BLaER1 (cell line): ENCODE measurements at regions not wholly inside any gene's neighbourhood (a gene's known extent, or its start where the extent isn't known, plus 50 kb on each side); places are given as distances from the start of the nearest gene placed in this dataset.

Experiments used
- H3K27ac ChIP-seq: shearing (Covaris generic); formaldehyde crosslinking; 2 replicates; pipeline ENCODE4 v1.8.1; 2022
- H3K27me3 ChIP-seq: shearing (Covaris generic); formaldehyde crosslinking; 2 replicates; pipeline ENCODE4 v1.8.1; 2022
- H3K36me3 ChIP-seq: shearing (Covaris generic); formaldehyde crosslinking; 2 replicates; pipeline ENCODE4 v1.8.1; 2022
- H3K4me1 ChIP-seq: shearing (Covaris generic); formaldehyde crosslinking; 2 replicates; pipeline ENCODE4 v1.8.1; 2022
- H3K4me2 ChIP-seq: shearing (Covaris generic); formaldehyde crosslinking; 2 replicates; pipeline ENCODE4 v1.8.1; 2022
- H3K4me3 ChIP-seq: shearing (Covaris generic); formaldehyde crosslinking; 2 replicates; pipeline ENCODE4 v1.8.1; 2022
- H3K9ac ChIP-seq: shearing (Covaris generic); formaldehyde crosslinking; 2 replicates; pipeline ENCODE4 v1.8.1; 2022
- H3K9me3 ChIP-seq: shearing (Covaris generic); formaldehyde crosslinking; 2 replicates; pipeline ENCODE4 v1.8.1; 2022
- H4K20me1 ChIP-seq: shearing (Covaris generic); formaldehyde crosslinking; 2 replicates; pipeline ENCODE4 v1.8.1; 2022
- Cebpa-rat ChIP-seq: shearing (Covaris generic); IDR thresholded peaks from 2 replicates; pipeline ENCODE4 v1.8.1; 2022

- H3K27ac ChIP-seq = no peak overlapping the region
- H3K4me2 ChIP-seq = peak overlapping the region; percentile 45
- H3K36me3 ChIP-seq = no peaks in the 10 kb centered on the region
- H3K27me3 ChIP-seq = no peaks in the 10 kb centered on the region
- H3K4me3 ChIP-seq = no peak overlapping the region
- H3K9me3 ChIP-seq = no peaks in the 10 kb centered on the region
- H3K4me1 ChIP-seq = peaks cover 12% of the 10 kb centered on the region
- no peak for TF ChIP-seq Cebpa-rat
- H4K20me1 ChIP-seq = no peaks in the 10 kb centered on the region
- no peak overlapping the region for H3K9ac ChIP-seq
Measured at GRCh38 chr10:117938104-117938503, 108.6 kb downstream of the RAB11FIP2 start.

DNA sequence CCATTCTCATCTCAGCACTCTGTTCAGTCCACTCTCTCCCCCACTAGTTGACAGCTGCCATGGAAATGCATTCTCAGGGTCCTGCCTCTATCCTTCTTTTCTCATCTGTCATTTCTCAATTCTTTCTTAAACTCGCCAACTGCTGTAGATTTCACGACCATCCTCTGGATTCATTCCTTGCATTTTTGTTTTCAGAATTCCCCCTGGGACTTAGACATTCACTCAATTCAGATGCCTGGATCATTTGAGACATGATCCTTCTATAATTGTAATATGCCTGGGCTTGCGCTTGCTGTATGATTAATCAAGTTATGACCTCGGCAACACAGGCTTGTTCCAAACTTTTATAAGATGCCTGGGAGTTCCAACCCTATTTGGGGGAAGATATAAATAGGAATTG lies 104.5 kb downstream of the RAB11FIP2 start:
- no peak overlapping the region for H3K27ac ChIP-seq
- no peaks in the 10 kb centered on the region for H3K9me3 ChIP-seq
- no peaks in the 10 kb centered on the region for H3K27me3 ChIP-seq
- H3K4me1 ChIP-seq = peaks cover 31% of the 10 kb centered on the region
- H3K4me2 ChIP-seq = no peak overlapping the region
- H3K9ac ChIP-seq = no peak overlapping the region
- H4K20me1 ChIP-seq = no peaks in the 10 kb centered on the region
- H3K4me3 ChIP-seq = no peak overlapping the region
- no peak for TF ChIP-seq Cebpa-rat
- H3K36me3 ChIP-seq = no peaks in the 10 kb centered on the region

DNA sequence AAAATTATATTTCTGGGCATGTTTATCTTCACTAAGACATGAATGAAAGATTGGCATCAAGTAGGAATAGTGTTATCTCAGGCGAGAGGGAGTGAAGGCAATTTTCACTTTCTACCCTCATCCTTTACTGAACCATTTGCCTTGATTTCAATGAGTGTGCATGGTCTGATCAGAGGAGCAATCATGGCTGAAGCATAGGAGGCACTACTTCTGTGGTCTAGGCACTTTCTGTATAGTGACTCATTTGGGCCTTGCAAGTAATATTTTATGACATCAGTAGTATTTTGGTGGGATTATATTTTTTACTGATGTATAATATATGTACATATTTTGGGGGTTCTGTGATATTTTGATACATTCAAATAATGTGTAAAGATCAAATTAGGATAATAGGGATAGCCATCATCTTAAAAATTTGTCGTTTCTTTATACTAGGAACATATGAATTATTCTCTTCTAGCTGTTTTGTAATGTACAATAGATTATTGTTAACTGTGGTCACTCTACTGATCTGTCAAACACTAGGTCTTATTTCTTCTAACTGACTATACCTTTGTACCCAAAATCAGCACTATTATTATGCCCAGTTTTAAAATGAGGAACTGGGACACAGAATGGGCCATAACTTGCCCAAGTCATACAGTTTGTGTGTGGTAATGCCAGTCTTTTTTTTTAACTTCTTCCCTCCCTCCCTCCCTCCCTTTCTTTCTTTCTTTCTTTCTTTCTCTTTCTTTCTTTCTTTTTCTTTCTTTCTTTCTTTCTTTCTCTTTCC lies 101.9 kb downstream of the RAB11FIP2 start:
- H3K4me3 ChIP-seq = no peak overlapping the region
- no peak for TF ChIP-seq Cebpa-rat
- no peak overlapping the region for H3K9ac ChIP-seq

DNA sequence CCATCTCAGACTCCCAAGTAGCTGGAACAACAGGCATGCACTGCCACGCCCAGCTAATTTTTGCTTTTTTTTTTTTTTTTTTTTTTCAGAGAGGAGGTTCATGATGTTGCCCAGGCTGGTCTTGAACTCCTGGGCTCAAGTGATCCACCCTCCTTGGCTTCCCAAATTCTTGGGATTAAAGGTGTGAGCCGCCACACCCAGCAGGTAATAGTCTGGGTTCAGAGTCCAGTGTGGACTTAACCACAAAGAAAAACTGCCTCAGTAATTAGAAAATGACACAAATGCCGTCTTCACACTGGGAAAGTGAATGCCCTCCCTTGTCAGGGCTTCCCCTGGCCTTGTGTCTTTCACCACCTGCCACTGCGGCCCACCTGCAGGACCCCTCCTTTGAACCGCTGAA lies 101.1 kb downstream of the RAB11FIP2 start:
- Histone ChIP-seq H3K27me3 (no peaks in the 10 kb centered on the region), H3K4me1 (peaks cover 38% of the 10 kb centered on the region), H3K4me2 (peak overlapping the region; percentile 85), H3K27ac (no peak overlapping the region), H3K4me3 (no peak overlapping the region), H3K9me3 (no peaks in the 10 kb centered on the region), H3K36me3 (no peaks in the 10 kb centered on the region), H3K9ac (no peak overlapping the region), H4K20me1 (no peaks in the 10 kb centered on the region)
- no peak for TF ChIP-seq Cebpa-rat

More for the DNA sequence above, 101.9 kb downstream of the RAB11FIP2 start:
- Histone ChIP-seq H3K9me3 (no peaks in the 10 kb centered on the region), H3K27me3 (no peaks in the 10 kb centered on the region), H4K20me1 (no peaks in the 10 kb centered on the region), H3K4me2 (no peak overlapping the region), H3K4me1 (peaks cover 38% of the 10 kb centered on the region), H3K27ac (no peak overlapping the region), H3K36me3 (no peaks in the 10 kb centered on the region)

GRCh38 chr10:117946525-117947070 lies 100.1 kb downstream of the RAB11FIP2 start:
- no peaks in the 10 kb centered on the region for H3K9me3 ChIP-seq
- no peaks in the 10 kb centered on the region for H3K36me3 ChIP-seq
- peaks cover 41% of the 10 kb centered on the region for H3K4me1 ChIP-seq
- no peak for TF ChIP-seq Cebpa-rat
- peak overlapping the region; percentile 85 for H3K4me2 ChIP-seq
- no peak overlapping the region for H3K4me3 ChIP-seq
- H3K27ac ChIP-seq = no peak overlapping the region
- H4K20me1 ChIP-seq = no peaks in the 10 kb centered on the region
- H3K27me3 ChIP-seq = no peaks in the 10 kb centered on the region
- H3K9ac ChIP-seq = no peak overlapping the region

DNA sequence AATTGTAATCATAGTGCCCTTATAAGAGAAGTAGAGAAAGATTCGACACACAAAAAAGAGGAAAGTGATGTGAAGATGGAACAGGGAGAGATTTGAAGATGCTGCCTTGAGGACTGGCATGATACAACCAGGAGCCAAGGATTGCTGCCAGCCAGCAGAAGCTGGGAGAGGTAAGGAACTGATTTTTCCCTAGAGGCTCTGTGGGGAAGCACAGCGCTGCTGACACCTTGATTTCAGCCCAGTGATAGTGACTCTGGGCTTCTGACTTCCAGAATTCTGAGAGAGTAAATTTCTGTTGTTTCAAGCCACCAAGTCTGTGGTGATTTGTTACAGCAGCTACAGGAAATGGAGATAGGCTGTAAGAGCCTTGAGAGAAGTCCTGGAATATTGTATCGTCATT lies 98.2 kb downstream of the RAB11FIP2 start:
- H3K4me3 ChIP-seq = no peak overlapping the region
- peak overlapping the region; percentile 85 for H3K4me2 ChIP-seq
- H3K9ac ChIP-seq = no peak overlapping the region
- H3K27ac ChIP-seq = no peak overlapping the region
- H3K27me3 ChIP-seq = no peaks in the 10 kb centered on the region
- H4K20me1 ChIP-seq = no peaks in the 10 kb centered on the region
- peaks cover 49% of the 10 kb centered on the region for H3K4me1 ChIP-seq
- TF ChIP-seq Cebpa-rat = no peak
- no peaks in the 10 kb centered on the region for H3K9me3 ChIP-seq
- H3K36me3 ChIP-seq = no peaks in the 10 kb centered on the region

DNA sequence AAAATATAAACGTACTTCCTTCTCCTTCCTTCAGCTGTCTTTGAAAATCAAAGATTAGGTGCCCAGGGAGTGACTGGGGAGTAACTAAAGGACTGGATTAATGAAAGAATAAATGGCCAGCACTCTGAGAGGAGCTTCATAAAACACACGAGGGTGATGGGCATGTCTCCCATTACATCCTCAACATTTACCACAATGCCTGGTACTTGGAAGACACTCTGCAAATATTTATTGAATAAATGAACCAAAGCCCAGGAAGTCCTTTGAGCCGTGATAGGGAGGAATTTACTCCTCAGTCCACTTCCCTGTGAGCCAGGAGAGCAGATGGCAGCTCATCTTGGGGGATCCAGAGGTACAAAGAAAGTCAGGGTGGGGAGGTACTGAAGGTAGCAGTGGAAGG lies 96.3 kb downstream of the RAB11FIP2 start:
- H3K27me3 ChIP-seq = no peaks in the 10 kb centered on the region
- TF ChIP-seq Cebpa-rat = no peak
- H3K4me2 ChIP-seq = no peak overlapping the region; the same call in 1 of the 2 replicates
- H3K4me1 ChIP-seq = peaks cover 48% of the 10 kb centered on the region
- no peaks in the 10 kb centered on the region for H3K36me3 ChIP-seq
- no peak overlapping the region for H3K27ac ChIP-seq
- no peak overlapping the region for H3K4me3 ChIP-seq
- no peaks in the 10 kb centered on the region for H4K20me1 ChIP-seq
- H3K9ac ChIP-seq = no peak overlapping the region
- H3K9me3 ChIP-seq = no peaks in the 10 kb centered on the region
